ENCODE measurements at regions not wholly inside any gene's neighbourhood (a gene's known extent, or its start where the extent isn't known, plus 50 kb on each side); places are given as distances from the start of the nearest gene placed in this dataset.
A peak's percentile ranks its signal among the peaks of the same experiment; 100 is the strongest.

DNA sequence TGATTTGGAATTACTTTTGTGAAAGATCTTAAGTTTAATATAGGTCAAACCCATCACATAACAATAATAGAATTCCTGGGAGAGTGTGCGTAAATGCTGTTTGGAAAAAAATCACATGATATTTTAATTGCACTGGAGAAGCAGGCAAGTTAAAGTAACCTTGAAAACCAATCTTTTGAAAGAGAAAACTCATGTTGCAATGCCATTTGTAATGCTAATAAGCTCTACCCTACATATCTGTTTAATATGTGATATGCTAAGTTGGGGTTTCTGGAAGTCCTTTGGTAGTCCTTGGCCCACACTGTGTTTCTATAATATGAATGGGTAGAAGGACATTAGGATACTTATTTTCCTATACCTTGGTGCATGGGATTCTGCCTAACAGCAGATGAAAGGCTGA is 370.4 kb downstream of the DDX10 start:
- H3K9me3 ChIP-seq, result no peaks in the 10 kb centered on the region
- no peaks in the 10 kb centered on the region for H3K36me3 ChIP-seq
- no peak for DNase-seq (ENCODE audit: low spot score in 2 of 2)
- intact Hi-C loops (cut with DNase I), result no loop called here
- H3K4me3 ChIP-seq, result no peak overlapping the region
- H3K4me1 ChIP-seq, result peaks cover 0 to 5% of the 10 kb centered on the region in 2 donors
- no peaks in the 10 kb centered on the region for H3K27me3 ChIP-seq
- TF ChIP-seq CTCF (IDR thresholded peaks at IDR 0.05), result no peak
- H3K27ac ChIP-seq, result no peak overlapping the region

DNA sequence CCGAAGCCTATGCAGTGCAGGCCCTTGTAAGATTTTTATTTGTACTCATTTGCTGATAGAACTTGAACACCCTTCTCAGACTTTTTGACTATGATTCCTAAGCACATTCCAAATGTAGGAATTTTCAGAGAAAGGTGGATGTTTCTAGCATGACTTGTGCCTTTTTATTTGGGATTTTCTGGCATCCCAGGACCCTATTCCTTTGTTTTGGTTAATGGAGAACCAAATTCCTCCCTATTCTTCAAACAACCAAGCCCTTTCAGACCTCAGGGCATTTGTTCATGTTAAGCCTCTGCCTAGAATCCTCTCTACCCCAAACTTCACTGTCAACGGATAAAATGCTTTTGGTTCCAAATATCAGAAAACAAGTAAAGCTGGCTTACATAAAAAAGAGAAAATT is 371.1 kb downstream of the DDX10 start:
- no peaks in the 10 kb centered on the region for H3K27me3 ChIP-seq
- H3K9me3 ChIP-seq, result no peaks in the 10 kb centered on the region
- no peaks in the 10 kb centered on the region for H3K36me3 ChIP-seq
- no peak overlapping the region for H3K4me3 ChIP-seq
- TF ChIP-seq CTCF (IDR thresholded peaks at IDR 0.05), result no peak
- no peak for DNase-seq (ENCODE audit: low spot score in 2 of 2)
- H3K27ac ChIP-seq, result no peak overlapping the region
- intact Hi-C loops (cut with DNase I), result no loop called here
- peaks cover 0 to 5% of the 10 kb centered on the region in 2 donors for H3K4me1 ChIP-seq

GRCh38 chr11:109037856-109038780 is 373.2 kb downstream of the DDX10 start:
- peak overlapping the region; percentile 7 to 17 for H3K27ac ChIP-seq
- H3K27me3 ChIP-seq, result no peaks in the 10 kb centered on the region
- intact Hi-C loops (cut with DNase I), result loop anchor here (1.0 kb wide), 1 partner anchor 33 kb away; no protein-coding TSS in a partner anchor
- TF ChIP-seq CTCF (IDR thresholded peaks at IDR 0.05), result no peak
- no peaks in the 10 kb centered on the region for H3K9me3 ChIP-seq
- H3K4me3 ChIP-seq, result no peak overlapping the region
- H3K36me3 ChIP-seq, result no peaks in the 10 kb centered on the region
- peaks cover 0 to 5% of the 10 kb centered on the region in 2 donors for H3K4me1 ChIP-seq
- DNase-seq (ENCODE audit: low spot score in 2 of 2), result peak in 1 of 2 donors; percentile 65

- no peaks in the 10 kb centered on the region for H3K9me3 ChIP-seq
- no peaks in the 10 kb centered on the region for H3K27me3 ChIP-seq
- H3K4me3 ChIP-seq, result no peak overlapping the region
- H3K4me1 ChIP-seq, result peaks cover 0 to 5% of the 10 kb centered on the region in 2 donors
- H3K36me3 ChIP-seq, result no peaks in the 10 kb centered on the region
- TF ChIP-seq CTCF (IDR thresholded peaks at IDR 0.05), result no peak
- DNase-seq (ENCODE audit: low spot score in 2 of 2), result no peak
- no peak overlapping the region for H3K27ac ChIP-seq
- intact Hi-C loops (cut with DNase I), result no loop called here
Observed at GRCh38 chr11:109039611-109040010, 374.7 kb downstream of the DDX10 start.

DNA sequence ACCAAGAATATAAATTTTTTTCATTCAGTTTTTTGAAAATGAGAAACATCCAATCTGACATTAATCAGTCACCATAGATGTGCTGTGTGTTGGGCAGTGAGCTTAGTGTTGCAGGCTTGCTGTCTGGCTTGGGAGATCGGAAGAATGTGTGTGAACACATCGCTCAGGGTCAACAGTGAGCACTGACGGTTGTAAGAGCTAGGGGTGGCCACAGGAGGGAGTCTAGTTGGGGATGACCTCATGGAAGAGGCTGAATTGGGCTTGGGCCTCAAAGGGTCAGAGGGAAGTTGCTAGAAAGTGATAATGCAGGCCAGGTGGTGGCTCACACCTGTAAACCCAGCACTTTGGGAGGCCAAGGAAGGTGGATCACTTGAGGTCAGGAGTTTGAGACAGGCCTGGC is 375.4 kb downstream of the DDX10 start:
- TF ChIP-seq CTCF (IDR thresholded peaks at IDR 0.05), result no peak
- Histone ChIP-seq H3K4me3 (no peak overlapping the region), H3K36me3 (no peaks in the 10 kb centered on the region), H3K4me1 (peaks cover 0 to 5% of the 10 kb centered on the region in 2 donors), H3K9me3 (no peaks in the 10 kb centered on the region), H3K27me3 (no peaks in the 10 kb centered on the region), H3K27ac (no peak overlapping the region)
- intact Hi-C loops (cut with DNase I), result no loop called here
- no peak for DNase-seq (ENCODE audit: low spot score in 2 of 2)
